H1 (cell line): ENCODE measurements at regions not wholly inside any gene's neighbourhood (a gene's known extent, or its start where the extent isn't known, plus 50 kb on each side); places are given as distances from the start of the nearest gene placed in this dataset.

Experiments used
- CBX5 ChIP-seq: fragments of 300-800, 300-1000 bp; sonication (generic); IDR thresholded peaks from 2 replicates; pipeline ENCODE4 v1.7.1; 2016; ENCODE audit warnings: antibody characterized with exemption, low read length, low read depth
- CHD7 ChIP-seq: fragments of 300-600 bp; sonication (generic); IDR thresholded peaks from 2 replicates; pipeline ENCODE4 v1.7.1; 2012; ENCODE audit warnings: low read length, moderate library complexity, mild to moderate bottlenecking, inconsistent platforms; ENCODE audit not compliant: insufficient replicate concordance
- CTCF ChIP-seq, 3 experiments: IDR thresholded peaks; 1 replicate in 2 of 3; 2 replicates in 1 of 3; pipeline versions ENCODE4 v1.5.1 to v1.6.1; 2011; ENCODE audit warnings: low read length in 3 of 3, mild to moderate bottlenecking in 3 of 3, inconsistent platforms in 2 of 3, low read depth in 1 of 3, moderate library complexity in 1 of 3; ENCODE audit not compliant: insufficient read depth in 1 of 3; ENCODE audit errors: control extremely low read depth in 1 of 3
- KDM5A ChIP-seq: fragments of 200-600 bp; IDR thresholded peaks from 2 replicates; pipeline ENCODE4 v1.7.1; 2012; ENCODE audit warnings: mild to moderate bottlenecking, low read length, inconsistent platforms, mixed read lengths
- PHF8 ChIP-seq: fragments of 200-600 bp; sonication (generic); conservative IDR thresholded peaks from 2 replicates; pipeline ENCODE4 v1.7.1; 2012; ENCODE audit warnings: low read depth, mild to moderate bottlenecking, inconsistent platforms, low read length, moderate library complexity
- POLR2AphosphoS5 ChIP-seq: IDR thresholded peaks from 2 replicates; pipeline ENCODE4 v1.6.1; 2011; ENCODE audit warnings: low read depth, low read length
- SP2 ChIP-seq: IDR thresholded peaks from 2 replicates; pipeline ENCODE4 v1.6.1; 2012; ENCODE audit warnings: mild to moderate bottlenecking, low read length, inconsistent platforms
- TCF12 ChIP-seq: IDR thresholded peaks from 2 replicates; pipeline ENCODE4 v1.6.1; 2011; ENCODE audit warnings: low read depth, mild to moderate bottlenecking, low read length
- ZNF274 ChIP-seq: IDR thresholded peaks from 2 replicates; pipeline ENCODE4 v1.7.0; 2012; ENCODE audit warnings: low read length, borderline replicate concordance; ENCODE audit errors: extremely low read depth

- TF ChIP-seq CHD7 (no peak), SP2 (no peak), PHF8 (no peak), TCF12 (no peak), ZNF274 (no peak), KDM5A (no peak), CBX5 (no peak), POLR2AphosphoS5 (no peak), CTCF (IDR thresholded peaks at IDR 0.05; ENCODE audit: control extremely low read depth in 1 of 3, insufficient read depth in 1 of 3, low read depth in 1 of 3, low read length in 3 of 3) (no peak)
These were observed 75.8 kb upstream of the SLC38A4 start (continued) for GRCh38 chr12:46901464-46902205.
